Pancreas (tissue), 10 donors: ENCODE measurements at regions not wholly inside any gene's neighbourhood (a gene's known extent, or its start where the extent isn't known, plus 50 kb on each side); places are given as distances from the start of the nearest gene placed in this dataset.

ENCODE experiments used
- ATAC-seq, 4 donors: fragments of 200-7000 bp; cut with Tn5 transposase; one replicate each; pipeline versions ENCODE4 v1.8.0 to v1.9.1; 2020; ENCODE audit warnings: mild to moderate bottlenecking in 4 of 4, moderate library complexity in 4 of 4
- DNase-seq, 6 donors: peaks; one replicate each; pipeline ENCODE4 v3.0.0-alpha.2; 2020
- FAIRE-seq: peaks from 2 replicates; lab custom pipeline; 2012; peaks lifted over from hg19 to GRCh38; lab: Jason Lieb, UNC
- H3K27ac ChIP-seq, 4 donors: fragments of 200-600 bp; sonication (generic); 1 replicate in 3 of 4; 2 replicates in 1 of 4; pipeline versions ENCODE4 v1.5.0 to v1.8.0; 2020
- H3K27me3 ChIP-seq, 4 donors: fragments of 200-600 bp; one replicate each; pipeline ENCODE4 v1.8.0; 2021
- H3K36me3 ChIP-seq, 3 donors: fragments of 200-600 bp; sonication (generic) in 1 of 3; one replicate each; pipeline versions ENCODE4 v1.5.0 to v1.8.0; 2020 to 2021
- H3K4me1 ChIP-seq, 3 donors: fragments of 200-600 bp; one replicate each; pipeline ENCODE4 v1.8.0; 2021
- H3K4me3 ChIP-seq, 4 donors: fragments of 200-600 bp; sonication (generic) in 2 of 4; one replicate each; pipeline versions ENCODE4 v1.5.0 to v1.8.0; 2020 to 2021
- H3K9me3 ChIP-seq, 4 donors: fragments of 200-600 bp; one replicate each; pipeline ENCODE4 v1.8.0; 2021
- WGBS, 2 donors: extraction: QIAGEN DNeasy Blood & Tissue Kit; methylation state at CpG; one replicate each; pipeline ENCODE4 v1.1.7; 2013; 5-methylcytosine and 5-hydroxymethylcytosine counted together
- intact Hi-C, 3 donors: fragments of 100-400 bp; cut with DNase I; formaldehyde crosslinking; loops; one replicate each; pipeline versions ENCODE4 v1.11.1 to v1.14.2; 2022
- TF ChIP-seq, protein P1 (sequence below), 4 donors: fragments of 200-600 bp; sonication (generic) in 3 of 4; IDR thresholded peaks; one replicate each; pipeline versions ENCODE4 v1.5.0 to v1.8.0; 2021; ENCODE audit warnings: antibody characterized with exemption in 4 of 4
- donor health status: healthy with polysubstance abuse.
- donor health status: DM: no; HTN: no; CAD: no; lungs with moderate emphysema.
- donor health status: DM: no; HTN: no; CAD: no.
- donor health status: control.
- donor health status: control.
- donor health status: Bipolar disorder and iron deficiency.
- donor health status: DM: yes; HTN: yes; CAD: no.
- donor health status: DM: no; HTN: no; CAD: no.
- donor health status: DM: no; HTN: no; CAD: no.
- donor health status: DM: yes; HTN: yes; CAD: no.

DNA sequence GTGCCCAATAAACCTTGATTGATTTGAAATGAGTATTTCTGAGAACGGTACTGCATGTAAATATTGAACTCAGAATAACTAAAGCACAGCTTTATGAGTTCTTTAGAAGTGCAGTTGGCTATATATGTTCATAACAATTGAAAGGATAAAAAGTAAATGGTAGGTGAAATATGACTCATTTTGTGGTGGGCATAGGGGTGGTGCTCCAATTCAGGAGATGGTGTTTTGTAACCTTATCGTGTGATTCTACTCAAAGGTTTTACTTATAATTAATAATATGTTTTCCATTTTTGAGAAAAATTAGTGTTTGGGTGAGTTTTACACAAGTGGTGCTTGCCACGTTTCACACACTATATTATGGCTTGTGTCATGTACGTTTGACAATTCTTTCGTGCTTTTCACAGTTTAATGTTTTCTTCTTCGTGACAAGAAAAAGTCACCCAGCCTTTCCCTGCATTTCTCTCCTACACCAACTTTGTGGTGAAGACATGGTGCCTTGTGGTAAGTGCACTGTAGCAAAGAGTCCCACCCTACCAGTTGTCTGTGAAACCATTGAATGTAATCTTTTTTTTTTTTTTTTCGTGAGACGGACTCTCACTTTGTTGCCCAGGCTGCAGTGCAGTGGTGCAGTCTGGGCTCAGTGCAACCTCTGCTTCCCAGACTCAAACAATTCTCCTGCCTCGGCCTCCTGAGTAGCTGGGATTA lies 492.5 kb upstream of the SGCD start:
- TF ChIP-seq, protein P1, sequence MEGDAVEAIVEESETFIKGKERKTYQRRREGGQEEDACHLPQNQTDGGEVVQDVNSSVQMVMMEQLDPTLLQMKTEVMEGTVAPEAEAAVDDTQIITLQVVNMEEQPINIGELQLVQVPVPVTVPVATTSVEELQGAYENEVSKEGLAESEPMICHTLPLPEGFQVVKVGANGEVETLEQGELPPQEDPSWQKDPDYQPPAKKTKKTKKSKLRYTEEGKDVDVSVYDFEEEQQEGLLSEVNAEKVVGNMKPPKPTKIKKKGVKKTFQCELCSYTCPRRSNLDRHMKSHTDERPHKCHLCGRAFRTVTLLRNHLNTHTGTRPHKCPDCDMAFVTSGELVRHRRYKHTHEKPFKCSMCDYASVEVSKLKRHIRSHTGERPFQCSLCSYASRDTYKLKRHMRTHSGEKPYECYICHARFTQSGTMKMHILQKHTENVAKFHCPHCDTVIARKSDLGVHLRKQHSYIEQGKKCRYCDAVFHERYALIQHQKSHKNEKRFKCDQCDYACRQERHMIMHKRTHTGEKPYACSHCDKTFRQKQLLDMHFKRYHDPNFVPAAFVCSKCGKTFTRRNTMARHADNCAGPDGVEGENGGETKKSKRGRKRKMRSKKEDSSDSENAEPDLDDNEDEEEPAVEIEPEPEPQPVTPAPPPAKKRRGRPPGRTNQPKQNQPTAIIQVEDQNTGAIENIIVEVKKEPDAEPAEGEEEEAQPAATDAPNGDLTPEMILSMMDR (IDR thresholded peaks at IDR 0.05), result no peak
- WGBS, 2 donors, result 59 to 79% methylated on average over 9 of the region's 9 CpGs
- Histone ChIP-seq H3K4me3 (no peak overlapping the region), H3K36me3 (no peaks in the 10 kb centered on the region), H3K27me3 (no peaks in the 10 kb centered on the region), H3K27ac (no peak overlapping the region), H3K4me1 (no peaks in the 10 kb centered on the region), H3K9me3 (no peaks in the 10 kb centered on the region)
- intact Hi-C loops, result no loop called here
- no peak for FAIRE-seq
- no peak for ATAC-seq
- no peak for DNase-seq

DNA sequence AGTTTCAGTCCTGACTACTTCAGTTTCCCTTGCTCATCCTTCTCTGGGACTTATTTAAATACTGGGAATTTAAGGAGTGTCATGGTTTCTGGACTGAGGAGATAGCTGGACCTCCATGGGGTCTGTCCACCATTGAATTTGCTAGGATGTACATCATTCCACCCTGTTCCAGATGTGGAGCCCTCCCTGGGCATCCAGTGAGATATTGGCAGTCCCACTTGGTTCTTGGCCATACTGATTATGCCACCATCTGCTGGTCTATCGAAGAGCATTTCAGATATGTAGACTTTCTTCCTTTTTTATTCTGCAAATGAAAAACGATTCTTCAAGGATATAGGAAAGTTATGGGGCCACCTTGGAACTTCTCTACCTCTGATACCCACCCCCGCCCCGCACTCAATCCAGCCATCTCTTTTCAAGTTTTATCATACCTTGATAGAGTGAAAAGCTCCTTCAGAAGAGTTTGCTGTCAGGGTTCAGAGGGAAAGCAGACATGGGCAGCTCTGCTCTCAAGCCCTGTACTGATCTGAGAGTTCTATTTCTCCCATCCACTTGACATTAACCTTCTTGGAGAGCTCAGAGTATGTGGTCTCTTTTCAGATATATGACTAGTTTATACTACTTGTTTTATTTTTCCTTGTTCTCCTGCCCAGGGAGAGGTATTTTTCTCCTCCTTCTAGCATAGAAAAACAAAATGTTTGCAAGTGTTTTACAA lies 490.7 kb upstream of the SGCD start:
- ATAC-seq, result no peak
- Histone ChIP-seq H3K27ac (no peak overlapping the region), H3K36me3 (no peaks in the 10 kb centered on the region), H3K9me3 (no peaks in the 10 kb centered on the region), H3K4me3 (no peak overlapping the region), H3K4me1 (no peaks in the 10 kb centered on the region), H3K27me3 (no peaks in the 10 kb centered on the region)
- no peak for FAIRE-seq
- intact Hi-C loops, result no loop called here
- no peak for DNase-seq
- TF ChIP-seq, protein P1 (IDR thresholded peaks at IDR 0.05), result no peak
- WGBS, 2 donors, result 44 to 78% methylated on average over 4 of the region's 4 CpGs

DNA sequence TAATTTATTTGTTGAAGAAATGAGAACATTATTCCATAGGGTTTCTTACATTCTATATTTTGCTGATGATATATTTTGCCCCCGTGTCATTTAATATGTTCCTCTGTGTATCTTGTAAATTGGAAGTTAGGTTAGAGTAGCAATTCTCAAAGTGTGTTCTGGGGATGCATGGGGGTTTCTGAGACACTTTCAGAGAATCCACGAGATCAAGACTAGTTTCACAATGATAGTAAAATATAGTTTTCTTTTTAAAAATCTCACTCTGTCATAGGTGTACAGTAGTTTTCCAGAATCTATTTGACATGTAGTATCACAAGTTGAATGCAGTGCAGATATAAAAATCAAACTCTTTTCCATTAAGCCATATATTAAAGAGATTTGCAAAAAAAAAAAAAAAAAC lies 488.6 kb upstream of the SGCD start:
- DNase-seq, result no peak
- intact Hi-C loops, result no loop called here
- 56 to 68% methylated on average over 2 of the region's 2 CpGs for WGBS, 2 donors

DNA sequence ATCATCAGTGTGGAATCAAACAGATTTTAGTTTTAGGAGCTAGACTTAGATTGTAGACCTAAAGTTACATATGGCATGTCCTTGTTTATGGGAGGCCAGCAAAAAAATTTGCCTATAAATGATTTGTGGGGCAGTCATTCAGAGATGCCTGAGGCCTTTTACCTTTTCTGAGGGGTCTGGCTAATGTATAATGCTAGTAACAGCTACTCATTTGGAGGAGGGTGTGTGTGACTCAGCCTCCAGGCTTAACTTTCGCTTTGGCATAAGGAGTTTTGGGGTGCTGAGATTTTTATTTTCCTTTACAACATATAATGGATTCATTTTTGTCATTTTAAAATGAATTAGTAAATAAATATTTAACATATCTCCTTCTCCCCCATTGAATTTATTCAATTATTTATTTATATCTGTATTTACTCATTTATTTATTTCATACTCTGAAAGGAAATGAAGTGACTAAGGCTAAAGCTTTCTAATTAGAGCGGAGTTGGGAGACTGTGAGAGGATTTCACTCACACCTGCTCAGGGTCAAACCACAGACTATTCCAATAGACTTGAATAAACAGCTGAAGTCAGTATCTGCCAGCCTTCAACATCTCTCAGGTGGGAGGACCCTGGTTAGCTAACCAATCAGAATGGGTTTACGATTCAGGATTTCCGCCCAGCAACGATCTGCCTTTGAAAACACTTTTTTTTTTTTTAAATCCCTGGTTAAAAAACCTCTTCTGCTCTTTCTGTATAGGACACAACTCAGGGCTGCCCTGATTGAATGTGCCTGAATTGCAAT lies 487.5 kb upstream of the SGCD start:
- no peak for ATAC-seq
- Histone ChIP-seq H3K4me3 (no peak overlapping the region), H3K36me3 (no peaks in the 10 kb centered on the region), H3K9me3 (no peaks in the 10 kb centered on the region), H3K27ac (no peak overlapping the region), H3K27me3 (no peaks in the 10 kb centered on the region), H3K4me1 (no peaks in the 10 kb centered on the region)
- FAIRE-seq, result no peak
- TF ChIP-seq, protein P1 (IDR thresholded peaks at IDR 0.05), result no peak
- intact Hi-C loops, result no loop called here
- 56 to 63% methylated on average over 5 of the region's 5 CpGs for WGBS, 2 donors
- DNase-seq, result no peak

More for the DNA sequence above, 488.6 kb upstream of the SGCD start:
- no peak overlapping the region for H3K4me3 ChIP-seq
- ATAC-seq, result no peak
- no peak overlapping the region for H3K27ac ChIP-seq
- TF ChIP-seq, protein P1 (IDR thresholded peaks at IDR 0.05), result no peak
- no peaks in the 10 kb centered on the region for H3K4me1 ChIP-seq
- no peaks in the 10 kb centered on the region for H3K9me3 ChIP-seq
- FAIRE-seq, result no peak
- no peaks in the 10 kb centered on the region for H3K36me3 ChIP-seq
- H3K27me3 ChIP-seq, result no peaks in the 10 kb centered on the region
